Esophagus squamous epithelium (tissue), 4 donors: ENCODE measurements at regions not wholly inside any gene's neighbourhood (a gene's known extent, or its start where the extent isn't known, plus 50 kb on each side); places are given as distances from the start of the nearest gene placed in this dataset.

Experiments used
- CTCF ChIP-seq, 6 experiments: fragments of 450-650 bp in 4 of 6; fragments of 200-600 bp in 2 of 6; sonication (generic) in 2 of 6; IDR thresholded peaks; one replicate each; pipeline ENCODE4 v1.5.1; 2016 to 2019; ENCODE audit warnings: antibody characterized with exemption in 6 of 6, mild to moderate bottlenecking in 4 of 6, moderate library complexity in 4 of 6
- POLR2A ChIP-seq, 4 donors: fragments of 450-650 bp; IDR thresholded peaks; one replicate each; pipeline ENCODE4 v1.6.1; 2017; ENCODE audit warnings: antibody characterized with exemption in 4 of 4, mild to moderate bottlenecking in 4 of 4, moderate library complexity in 3 of 4

- TF ChIP-seq CTCF (IDR thresholded peaks at IDR 0.05) (no peak), POLR2A (IDR thresholded peaks at IDR 0.05) (no peak)
Measured at GRCh38 chr17:56011406-56012131, 141.7 kb upstream of the ANKFN1 start.
